T47D (cell line): ENCODE measurements at regions not wholly inside any gene's neighbourhood (a gene's known extent, or its start where the extent isn't known, plus 50 kb on each side); places are given as distances from the start of the nearest gene placed in this dataset.
"Not testable (repeated sequence)": the region's sequence is repeated elsewhere in the genome, so short reads cannot be mapped to it uniquely, and the experiment has no call there.

Experiments
- DNase-seq, 2 experiments: peaks; one replicate each; pipeline versions ENCODE4 v3.0.0 to v3.0.0-alpha.2; 2011 to 2012; ENCODE audit warnings: low read depth in 1 of 2, low spot score in 1 of 2
- JUND ChIP-seq: IDR thresholded peaks from 2 replicates; pipeline ENCODE4 v1.6.1; 2012; ENCODE audit warnings: low read depth
- in situ Hi-C: cut with HindIII; loops from 2 replicates; pipeline ENCODE4 v1.10.0; 2016; ENCODE audit warnings: low sequenced_read_pairs, low pct_unique_long_range_greater_than_20kb

DNA sequence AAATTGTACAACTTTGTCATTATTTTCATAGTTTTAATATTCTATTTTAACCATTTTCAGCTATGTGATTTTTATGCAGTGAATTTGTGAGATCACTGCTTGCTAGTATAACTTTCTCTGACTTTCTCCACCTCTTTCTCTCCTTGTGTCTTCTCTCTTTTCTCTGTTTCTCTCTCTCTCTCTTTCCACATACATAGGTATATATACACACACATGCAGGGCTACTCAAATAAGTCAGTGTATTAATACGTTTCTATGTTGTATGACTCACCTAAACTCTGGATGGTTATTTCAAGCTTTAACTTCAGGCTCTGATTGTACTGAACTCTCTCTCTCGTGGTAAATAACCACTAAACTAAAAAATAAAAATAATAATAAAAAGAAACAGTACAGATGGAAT, 1389.3 kb upstream of the ALCAM start:
- in situ Hi-C loops: no loop called here
- no peak for TF ChIP-seq JUND
- DNase-seq: no peak

DNA sequence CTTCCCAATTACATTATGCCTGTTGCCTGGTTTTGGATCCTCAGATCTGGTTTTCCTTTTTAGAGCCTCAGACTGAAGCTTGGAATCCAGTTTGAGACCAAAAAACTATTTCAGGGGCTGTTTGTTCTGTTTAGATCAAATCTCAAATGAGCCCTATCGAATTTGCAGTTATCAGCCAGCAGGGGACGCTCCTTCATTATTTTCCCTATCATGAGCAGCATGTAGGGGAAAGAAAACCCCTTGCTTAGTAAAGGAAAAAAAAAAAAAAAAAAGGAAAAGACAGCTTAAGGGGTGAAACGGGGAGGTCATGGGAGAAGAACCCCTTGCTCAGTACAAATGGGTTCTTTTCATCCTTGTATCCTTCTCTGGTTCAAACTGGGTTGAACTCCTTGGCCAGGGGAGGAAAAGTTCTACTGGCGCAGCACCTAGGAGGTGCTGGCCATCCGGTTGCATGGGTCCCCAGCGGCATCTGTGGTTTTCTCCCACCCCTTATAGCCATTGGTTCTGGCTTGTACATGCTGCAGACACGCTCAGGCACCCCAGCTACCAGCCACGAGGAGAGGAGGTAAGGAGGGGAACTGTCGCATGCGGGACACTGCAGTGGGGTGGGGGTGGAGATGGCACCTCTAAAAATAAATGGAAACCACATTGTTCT, 1375.1 kb upstream of the ALCAM start:
- DNase-seq: no peak
- in situ Hi-C loops: no loop called here
- no peak for TF ChIP-seq JUND

DNA sequence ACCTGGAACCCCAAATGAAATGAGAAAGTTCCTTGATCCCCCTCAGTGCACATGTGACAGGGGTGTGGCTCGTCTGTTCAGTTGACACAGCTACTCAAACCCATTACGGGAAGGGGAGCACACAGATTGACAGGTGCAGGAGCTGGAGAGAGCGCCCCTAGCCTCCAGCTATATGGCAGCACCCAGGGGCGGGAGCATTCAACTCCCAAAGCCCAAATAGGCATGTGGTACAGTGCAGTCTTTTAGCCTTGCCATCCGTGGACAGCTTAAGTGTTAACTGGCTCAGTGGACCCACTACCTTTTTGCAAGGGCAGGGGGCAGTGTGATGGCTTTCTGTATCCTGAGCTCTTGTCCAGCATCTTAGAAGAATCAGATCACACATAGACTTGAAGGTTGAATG, 1374.2 kb upstream of the ALCAM start:
- DNase-seq: no peak
- in situ Hi-C loops: no loop called here

DNA sequence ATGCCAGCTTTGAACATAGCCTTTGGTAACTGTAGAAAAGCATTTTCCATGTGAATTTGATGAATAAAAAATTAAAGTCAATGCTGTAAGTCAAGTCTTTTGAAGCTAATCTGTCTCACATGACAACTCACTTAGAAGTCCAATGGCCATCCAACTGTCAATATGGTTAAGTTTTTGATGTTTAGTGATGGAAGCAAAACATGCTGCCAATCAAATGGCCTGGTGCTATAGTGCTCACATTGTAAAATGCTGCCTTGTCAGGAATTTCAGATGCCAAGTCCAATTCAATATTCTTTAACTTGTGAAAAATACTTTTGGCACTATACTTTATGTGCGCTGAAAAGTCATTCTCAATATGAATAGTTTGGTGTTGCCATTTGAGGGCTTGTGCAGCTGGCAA, 1361.8 kb upstream of the ALCAM start:
- in situ Hi-C loops: no loop called here
- no peak for TF ChIP-seq JUND
- no peak for DNase-seq

More for the DNA sequence above, 1374.2 kb upstream of the ALCAM start:
- TF ChIP-seq JUND: no peak

DNA sequence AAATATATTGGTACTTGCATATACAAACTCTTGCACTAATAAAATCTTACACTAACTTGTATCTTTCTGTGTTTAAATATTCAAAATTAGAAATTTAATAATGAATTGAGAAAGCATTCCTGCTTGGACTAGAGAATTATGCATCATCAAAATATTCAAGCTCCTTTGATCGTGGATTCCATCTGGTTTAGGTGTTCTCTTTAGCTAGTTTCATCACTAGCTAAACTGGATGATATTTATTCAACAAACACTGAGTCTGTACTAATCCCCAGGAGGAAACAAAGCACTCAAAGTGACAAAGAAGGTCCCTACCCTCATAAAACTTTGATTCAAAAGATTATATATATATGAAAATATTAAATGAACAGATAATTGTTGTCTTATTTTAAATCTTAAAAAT, 1360.9 kb upstream of the ALCAM start:
- DNase-seq: peak in 1 of 2 experiments; percentile 23
- in situ Hi-C loops: no loop called here
- 0 out of 2 replicates have a peak, but pooled peaks have one; percentile 33 for TF ChIP-seq JUND

DNA sequence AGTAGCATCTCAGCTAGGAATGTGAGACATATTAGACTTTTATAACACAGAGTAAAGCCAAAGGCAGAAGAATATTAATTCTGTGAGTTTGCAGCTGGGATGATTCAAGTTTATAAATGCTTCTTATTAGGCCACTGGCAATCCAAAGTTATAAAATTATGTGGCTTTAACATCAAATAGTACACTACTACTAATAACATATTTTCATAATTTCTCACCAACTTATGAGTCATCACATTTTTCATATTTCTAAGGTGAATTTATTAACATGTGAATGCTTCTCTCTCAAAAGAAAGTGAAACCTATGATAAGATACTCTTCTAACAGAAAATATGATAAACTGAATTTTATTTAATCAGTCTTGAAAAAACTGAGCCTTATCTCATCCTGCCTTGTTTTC, 1348.2 kb upstream of the ALCAM start:
- TF ChIP-seq JUND: no peak
- no peak for DNase-seq
- in situ Hi-C loops: no loop called here

DNA sequence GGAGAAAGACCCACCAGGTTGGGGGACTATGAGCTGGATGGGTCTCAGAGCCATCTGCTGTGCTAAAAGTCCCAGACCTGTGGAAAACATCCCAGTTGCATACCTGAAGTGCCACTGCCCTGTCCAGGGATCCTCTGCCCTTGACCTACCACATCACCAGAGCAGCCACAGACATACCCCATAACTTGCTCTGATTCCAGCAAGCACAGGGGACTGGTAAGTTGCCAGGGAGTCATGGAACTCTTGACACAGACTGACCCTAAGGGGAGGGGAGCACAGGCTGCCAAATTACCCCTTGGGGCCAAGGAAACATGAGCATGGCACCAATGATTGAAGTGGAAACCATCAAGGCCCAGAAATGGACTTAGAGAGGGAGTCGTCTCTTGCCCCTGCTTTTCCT, 1335.1 kb upstream of the ALCAM start:
- DNase-seq: no peak
- in situ Hi-C loops: no loop called here
- TF ChIP-seq JUND: no peak

DNA sequence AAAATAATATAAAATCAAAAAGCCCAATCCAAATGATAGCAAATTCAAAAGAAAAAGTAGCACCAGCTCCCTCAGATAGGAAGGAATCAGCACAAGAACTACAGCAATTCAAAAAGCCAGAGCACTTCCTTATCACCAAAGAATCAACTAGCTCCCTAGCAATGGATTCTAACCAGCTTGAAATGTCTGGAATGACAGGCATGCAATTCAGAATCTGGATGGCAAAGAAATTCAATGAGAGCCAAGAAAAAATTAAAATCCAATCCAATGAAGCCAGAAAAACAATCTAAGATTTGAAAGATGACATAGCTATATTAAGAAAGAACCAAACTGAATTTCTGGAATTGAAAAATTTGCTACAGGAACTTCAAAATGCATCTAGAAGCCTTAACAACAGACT, 1334.4 kb upstream of the ALCAM start:
- peak in 1 of 2 experiments; percentile 3 for DNase-seq
- no peak for TF ChIP-seq JUND
- in situ Hi-C loops: no loop called here

DNA sequence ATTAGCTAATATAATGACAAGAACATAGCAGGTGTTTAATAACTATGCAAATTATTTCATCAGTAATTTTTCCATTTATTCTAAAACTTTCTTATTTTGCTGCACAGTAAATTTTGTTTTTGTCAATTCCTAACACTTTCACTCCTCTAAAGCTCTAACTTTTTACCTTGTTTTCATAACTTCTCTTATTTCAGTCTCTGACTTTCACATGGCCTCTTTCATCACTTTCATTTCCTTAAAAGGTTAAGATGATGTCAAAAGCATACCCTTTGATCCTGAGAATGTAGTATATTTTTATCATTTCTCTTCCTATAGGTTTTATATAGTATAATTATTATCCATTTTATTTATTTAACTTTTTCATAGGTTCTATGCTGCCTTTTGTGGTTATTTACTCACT, 1325.8 kb upstream of the ALCAM start:
- TF ChIP-seq JUND: no peak
- in situ Hi-C loops: no loop called here
- DNase-seq: no peak

DNA sequence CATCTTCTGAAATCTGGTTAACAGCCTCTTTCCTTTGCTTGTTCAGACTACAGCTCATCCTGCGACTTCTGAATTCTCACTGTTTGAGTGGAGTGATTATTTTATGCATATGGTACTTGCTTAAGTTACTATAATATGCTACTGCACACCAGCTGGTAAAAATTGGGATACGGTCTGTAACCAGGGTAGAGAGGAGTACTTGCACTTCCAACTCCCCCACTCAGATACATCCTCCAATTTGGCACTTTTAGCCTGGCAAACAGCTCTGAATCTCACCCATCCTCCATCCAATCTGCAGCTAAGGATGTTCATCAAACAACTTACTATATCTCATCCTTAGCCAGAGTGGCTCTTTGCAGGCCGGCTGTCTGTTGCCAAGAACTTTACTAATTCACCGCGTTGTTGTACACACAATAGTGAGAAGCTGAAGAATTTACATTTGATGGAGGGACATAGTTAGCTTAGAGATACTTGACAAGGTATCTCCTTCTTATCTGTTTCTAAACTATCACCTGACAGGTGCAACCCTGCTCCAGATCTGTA, 1323.6 kb upstream of the ALCAM start:
- in situ Hi-C loops, DNase-seq: not testable (repeated sequence)

DNA sequence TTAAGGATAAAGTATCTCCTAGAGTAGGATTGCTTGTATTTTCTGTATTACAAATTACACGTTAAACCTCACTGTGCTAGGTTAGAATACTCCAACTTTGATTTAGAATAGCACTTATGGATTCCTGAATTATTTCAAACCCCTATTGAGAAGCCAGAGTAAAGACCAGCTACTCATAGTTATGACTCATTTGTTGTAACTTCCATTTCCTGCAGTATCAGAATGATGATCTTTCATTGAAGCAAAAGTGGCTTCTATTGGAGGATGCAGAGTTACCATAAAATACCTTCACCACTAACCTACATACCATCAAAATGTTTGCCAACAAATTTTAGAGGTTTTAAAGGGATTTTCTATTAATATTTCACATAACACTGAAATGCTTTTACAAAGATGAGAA, 1322.7 kb upstream of the ALCAM start:
- in situ Hi-C loops: no loop called here
- TF ChIP-seq JUND: no peak

DNA sequence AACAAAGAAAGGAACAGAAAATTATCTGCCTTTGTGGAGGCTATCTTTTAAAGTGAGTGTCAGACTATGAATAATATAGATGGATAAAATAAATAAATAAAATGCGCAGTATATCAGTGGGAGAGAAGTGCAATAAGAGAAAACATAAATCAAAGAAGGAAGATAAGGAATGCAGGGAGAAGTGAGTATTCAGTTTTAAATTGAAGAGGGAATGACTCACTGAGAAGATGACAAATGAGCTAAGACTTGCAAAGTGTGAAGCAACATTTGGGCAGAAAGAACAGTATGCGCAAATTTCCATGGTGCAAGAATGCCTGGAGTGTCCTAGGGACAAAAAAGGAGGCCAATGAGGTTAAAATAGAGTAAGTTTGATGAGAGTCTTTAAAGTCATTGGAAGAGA, 1300.1 kb upstream of the ALCAM start:
- DNase-seq: no peak
- no peak for TF ChIP-seq JUND
- in situ Hi-C loops: no loop called here

More for the DNA sequence above, 1322.7 kb upstream of the ALCAM start:
- no peak for DNase-seq

DNA sequence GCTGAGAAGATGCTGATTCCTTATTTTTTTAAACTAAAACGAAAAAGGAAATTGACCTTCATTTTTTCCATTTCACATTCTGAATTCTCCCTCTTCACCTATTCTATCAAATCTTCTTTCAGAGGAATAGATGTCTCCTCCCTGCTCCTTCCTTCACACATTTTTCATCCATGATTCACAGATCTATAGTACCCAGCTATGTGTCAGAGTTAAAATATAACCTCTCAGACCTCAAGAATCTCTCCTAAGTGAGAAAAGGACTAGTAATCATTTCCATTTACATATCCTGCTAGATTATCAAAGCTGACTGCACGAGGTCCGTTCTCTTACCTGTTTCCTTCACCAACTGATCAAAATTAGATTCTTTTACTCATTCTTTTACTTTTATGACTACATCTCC, 1297.6 kb upstream of the ALCAM start:
- in situ Hi-C loops: no loop called here
- DNase-seq: no peak
- TF ChIP-seq JUND: no peak

DNA sequence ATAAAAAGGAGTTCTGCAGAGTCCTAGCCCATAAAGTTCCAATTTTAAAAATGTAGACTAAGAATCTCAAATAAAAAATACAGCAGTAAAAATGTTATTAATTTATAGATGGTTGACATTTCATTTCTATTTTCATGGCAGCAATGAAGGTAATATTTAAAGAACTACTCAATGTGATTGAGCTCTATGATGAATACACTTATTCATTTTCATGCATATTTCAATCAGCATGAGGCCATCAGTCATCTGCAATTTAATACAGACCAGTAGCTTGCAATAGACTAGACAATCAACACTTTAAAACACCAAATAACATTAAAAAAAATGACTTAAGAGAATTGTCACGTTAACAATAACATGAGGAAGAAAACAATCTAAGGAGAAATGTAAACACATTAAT, 1295.8 kb upstream of the ALCAM start:
- in situ Hi-C loops: no loop called here
- DNase-seq: no peak
- no peak for TF ChIP-seq JUND
